ENCODE measurements at regions not wholly inside any gene's neighbourhood (a gene's known extent, or its start where the extent isn't known, plus 50 kb on each side); places are given as distances from the start of the nearest gene placed in this dataset.

- no peaks in the 10 kb centered on the region for H3K27me3 ChIP-seq (ENCODE audit: control insufficient read depth, insufficient read depth)
- H3K4me3 ChIP-seq (ENCODE audit: low read length), result no peak overlapping the region
- DNase-seq, result no peak
- 83% methylated on average over 2 of the region's 2 CpGs for WGBS
- H3K27ac ChIP-seq (ENCODE audit: low read length), result no peak overlapping the region
- peaks cover 2% of the 10 kb centered on the region for H3K4me1 ChIP-seq (ENCODE audit: control insufficient read depth, insufficient read depth, low read length)
- intact Hi-C loops (cut with DNase I), result no loop called here
- ATAC-seq, result no peak
- no peaks in the 10 kb centered on the region for H3K9me3 ChIP-seq (ENCODE audit: control insufficient read depth, low read length)
Measured at GRCh38 chr10:36591436-36591835, 534.0 kb upstream of the ANKRD30A start.

DNA sequence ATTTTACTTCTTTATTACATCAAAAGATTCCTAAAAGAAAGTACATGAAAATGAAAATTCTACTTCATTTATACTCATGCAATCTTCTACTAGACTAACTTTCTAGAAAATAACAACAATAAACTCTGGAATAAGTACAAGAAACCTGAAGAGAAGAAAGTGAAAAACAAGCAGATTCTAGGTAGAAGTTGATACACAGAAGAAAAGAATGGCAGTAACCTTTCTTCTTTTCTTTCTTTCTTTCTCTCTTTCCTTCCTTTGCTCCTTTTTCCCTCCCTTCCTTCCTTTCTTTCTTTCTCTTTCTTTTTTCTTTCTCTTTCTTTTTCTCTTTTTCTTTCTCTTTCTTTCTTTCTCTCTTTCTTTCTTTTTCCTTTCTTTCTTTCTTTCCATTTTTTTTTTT is 541.7 kb upstream of the ANKRD30A start:
- DNase-seq, result no peak
- no peak for ATAC-seq
- intact Hi-C loops (cut with DNase I), result no loop called here
- Histone ChIP-seq H3K27me3 (ENCODE audit: control insufficient read depth, insufficient read depth) (no peaks in the 10 kb centered on the region), H3K27ac (ENCODE audit: low read length) (no peak overlapping the region), H3K4me3 (ENCODE audit: low read length) (no peak overlapping the region), H3K9me3 (ENCODE audit: control insufficient read depth, low read length) (no peaks in the 10 kb centered on the region), H3K4me1 (ENCODE audit: control insufficient read depth, insufficient read depth, low read length) (no peaks in the 10 kb centered on the region)

DNA sequence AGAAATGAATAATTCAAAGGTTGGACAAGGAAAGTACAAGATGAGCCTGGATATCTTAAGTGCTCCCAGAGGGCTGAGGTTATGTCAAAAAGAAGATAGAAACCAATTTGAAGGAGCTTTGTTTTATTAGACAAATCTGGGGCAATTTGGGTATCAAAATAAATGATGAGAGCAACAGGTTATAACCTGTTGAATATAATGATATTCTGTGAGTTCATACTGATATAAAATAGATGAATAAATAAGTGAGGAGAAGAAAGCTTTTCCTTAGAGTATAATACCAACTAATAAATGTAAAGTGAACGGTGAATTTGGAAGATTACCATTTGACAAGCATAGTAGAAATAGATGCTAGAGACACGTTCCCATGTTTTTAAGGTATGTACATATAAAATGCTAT is 544.2 kb upstream of the ANKRD30A start:
- Histone ChIP-seq H3K27ac (ENCODE audit: low read length) (no peak overlapping the region), H3K4me1 (ENCODE audit: control insufficient read depth, insufficient read depth, low read length) (no peaks in the 10 kb centered on the region), H3K4me3 (ENCODE audit: low read length) (no peak overlapping the region), H3K27me3 (ENCODE audit: control insufficient read depth, insufficient read depth) (no peaks in the 10 kb centered on the region), H3K9me3 (ENCODE audit: control insufficient read depth, low read length) (no peaks in the 10 kb centered on the region)
- no peak for DNase-seq
- no peak for ATAC-seq
- intact Hi-C loops (cut with DNase I), result no loop called here
- 93% methylated on average over 2 of the region's 2 CpGs for WGBS

DNA sequence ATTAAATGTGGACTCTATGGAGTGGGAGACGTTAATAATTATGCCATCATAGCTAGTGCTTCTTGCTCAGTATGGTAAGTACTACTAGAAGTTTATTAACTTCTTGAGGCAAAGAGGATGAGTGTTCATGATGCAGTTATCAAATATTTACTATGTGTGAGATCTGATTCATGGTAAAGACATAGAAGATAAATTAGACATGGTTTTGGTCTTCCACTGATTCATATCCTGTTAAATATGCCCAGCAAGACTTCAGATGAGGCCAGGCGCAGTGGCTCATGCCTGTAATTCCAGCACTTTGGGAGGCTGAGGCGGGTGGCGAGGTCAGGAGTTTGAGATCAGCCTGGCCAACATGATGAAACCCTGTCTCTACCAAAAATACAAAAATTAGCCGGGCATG is 547.1 kb upstream of the ANKRD30A start:
- intact Hi-C loops (cut with DNase I), result no loop called here
- 97% methylated on average over 5 of the region's 5 CpGs for WGBS
- no peak for ATAC-seq
- DNase-seq, result no peak
- no peaks in the 10 kb centered on the region for H3K4me1 ChIP-seq (ENCODE audit: control insufficient read depth, insufficient read depth, low read length)
- H3K4me3 ChIP-seq (ENCODE audit: low read length), result no peak overlapping the region
- H3K27ac ChIP-seq (ENCODE audit: low read length), result no peak overlapping the region
- H3K27me3 ChIP-seq (ENCODE audit: control insufficient read depth, insufficient read depth), result no peaks in the 10 kb centered on the region
- H3K9me3 ChIP-seq (ENCODE audit: control insufficient read depth, low read length), result no peaks in the 10 kb centered on the region

DNA sequence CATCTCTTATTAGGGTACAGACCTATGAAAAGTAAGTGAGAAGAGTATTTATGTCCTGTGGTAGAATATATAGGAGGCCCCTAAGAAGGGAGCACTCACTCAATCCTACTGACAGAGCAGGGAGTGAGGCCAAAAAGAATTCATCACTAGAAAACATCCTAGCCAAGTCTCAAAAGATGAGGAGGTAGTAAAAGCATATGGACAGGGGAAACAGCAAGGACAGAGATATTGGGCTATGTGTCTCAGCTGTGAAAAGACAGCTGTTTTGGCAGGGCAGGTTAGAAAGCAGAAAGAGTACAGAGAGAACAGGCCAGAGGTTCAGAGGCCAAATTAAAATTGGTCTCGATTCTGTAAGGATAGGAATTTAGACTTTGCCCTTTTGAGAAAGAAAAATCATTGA is 548.3 kb upstream of the ANKRD30A start:
- no peaks in the 10 kb centered on the region for H3K27me3 ChIP-seq (ENCODE audit: control insufficient read depth, insufficient read depth)
- no peak for DNase-seq
- H3K9me3 ChIP-seq (ENCODE audit: control insufficient read depth, low read length), result no peaks in the 10 kb centered on the region
- no peak overlapping the region for H3K4me3 ChIP-seq (ENCODE audit: low read length)
- H3K27ac ChIP-seq (ENCODE audit: low read length), result no peak overlapping the region
- intact Hi-C loops (cut with DNase I), result no loop called here
- H3K4me1 ChIP-seq (ENCODE audit: control insufficient read depth, insufficient read depth, low read length), result no peaks in the 10 kb centered on the region
- 71% methylated on average over 1 of the region's 1 CpG for WGBS
- no peak for ATAC-seq

- DNase-seq, result no peak
- ATAC-seq, result no peak
Measured at GRCh38 chr10:36574207-36574606, 551.2 kb upstream of the ANKRD30A start.

GRCh38 chr10:36573246-36573645 is 552.2 kb upstream of the ANKRD30A start:
- no peaks in the 10 kb centered on the region for H3K9me3 ChIP-seq (ENCODE audit: control insufficient read depth, low read length)
- H3K4me1 ChIP-seq (ENCODE audit: control insufficient read depth, insufficient read depth, low read length), result no peaks in the 10 kb centered on the region
- no peak overlapping the region for H3K4me3 ChIP-seq (ENCODE audit: low read length)
- H3K27ac ChIP-seq (ENCODE audit: low read length), result no peak overlapping the region
- no peaks in the 10 kb centered on the region for H3K27me3 ChIP-seq (ENCODE audit: control insufficient read depth, insufficient read depth)
- no peak for ATAC-seq
- whole genome bisulfite sequencing, result 48% methylated on average over 2 of the region's 2 CpGs
- DNase-seq, result no peak
- intact Hi-C loops (cut with DNase I), result no loop called here

More at GRCh38 chr10:36574207-36574606, 551.2 kb upstream of the ANKRD30A start:
- H3K27me3 ChIP-seq (ENCODE audit: control insufficient read depth, insufficient read depth), result no peaks in the 10 kb centered on the region
- no peaks in the 10 kb centered on the region for H3K9me3 ChIP-seq (ENCODE audit: control insufficient read depth, low read length)
- H3K4me3 ChIP-seq (ENCODE audit: low read length), result no peak overlapping the region
- no peak overlapping the region for H3K27ac ChIP-seq (ENCODE audit: low read length)
- intact Hi-C loops (cut with DNase I), result no loop called here
- no peaks in the 10 kb centered on the region for H3K4me1 ChIP-seq (ENCODE audit: control insufficient read depth, insufficient read depth, low read length)

GRCh38 chr10:36564433-36564832 is 561.0 kb upstream of the ANKRD30A start:
- DNase-seq, result no peak
- ATAC-seq, result no peak
- Histone ChIP-seq H3K9me3 (ENCODE audit: control insufficient read depth, low read length) (no peaks in the 10 kb centered on the region), H3K4me3 (ENCODE audit: low read length) (no peak overlapping the region), H3K27ac (ENCODE audit: low read length) (no peak overlapping the region), H3K4me1 (ENCODE audit: control insufficient read depth, insufficient read depth, low read length) (no peaks in the 10 kb centered on the region), H3K27me3 (ENCODE audit: control insufficient read depth, insufficient read depth) (no peaks in the 10 kb centered on the region)
- WGBS, result 69% methylated on average over 4 of the region's 4 CpGs
- intact Hi-C loops (cut with DNase I), result no loop called here

- DNase-seq, result no peak
Measured at GRCh38 chr10:36559412-36560400, 565.7 kb upstream of the ANKRD30A start.

GRCh38 chr10:36556468-36556867 is 568.9 kb upstream of the ANKRD30A start:
- Histone ChIP-seq H3K4me3 (ENCODE audit: low read length) (no peak overlapping the region), H3K4me1 (ENCODE audit: control insufficient read depth, insufficient read depth, low read length) (no peaks in the 10 kb centered on the region), H3K9me3 (ENCODE audit: control insufficient read depth, low read length) (no peaks in the 10 kb centered on the region), H3K27me3 (ENCODE audit: control insufficient read depth, insufficient read depth) (no peaks in the 10 kb centered on the region), H3K27ac (ENCODE audit: low read length) (no peak overlapping the region)
- no peak for ATAC-seq
- no peak for DNase-seq
- intact Hi-C loops (cut with DNase I), result no loop called here
- whole genome bisulfite sequencing, result 70% methylated on average over 2 of the region's 2 CpGs

More at GRCh38 chr10:36559412-36560400, 565.7 kb upstream of the ANKRD30A start:
- ATAC-seq, result peak; percentile 62 to 76
- H3K27ac ChIP-seq (ENCODE audit: low read length), result no peak overlapping the region
- no peak overlapping the region for H3K4me3 ChIP-seq (ENCODE audit: low read length)
- WGBS, result 58% methylated on average over 8 of the region's 8 CpGs
- no peaks in the 10 kb centered on the region for H3K9me3 ChIP-seq (ENCODE audit: control insufficient read depth, low read length)
- no peaks in the 10 kb centered on the region for H3K27me3 ChIP-seq (ENCODE audit: control insufficient read depth, insufficient read depth)
- intact Hi-C loops (cut with DNase I), result no loop called here
- H3K4me1 ChIP-seq (ENCODE audit: control insufficient read depth, insufficient read depth, low read length), result no peaks in the 10 kb centered on the region

DNA sequence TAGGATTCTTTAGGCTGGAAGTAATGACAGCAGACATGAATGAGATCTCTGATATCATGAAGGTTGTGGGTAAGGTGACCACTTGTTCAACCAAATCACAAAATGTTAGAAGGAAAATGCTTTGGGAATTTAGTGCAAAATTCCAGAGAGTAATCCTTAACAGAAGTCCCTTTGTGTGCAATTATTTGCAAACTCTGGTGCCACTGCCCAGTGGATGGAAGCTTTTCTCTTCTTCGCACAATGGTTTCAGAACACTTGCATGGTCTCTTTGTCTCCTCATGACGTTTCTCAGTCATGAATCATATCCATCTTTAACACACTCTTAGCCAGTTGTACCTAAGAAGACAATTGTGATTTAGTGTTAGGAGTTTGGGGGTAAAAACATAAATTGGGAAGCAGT is 570.4 kb upstream of the ANKRD30A start:
- ATAC-seq, result no peak
- no peaks in the 10 kb centered on the region for H3K9me3 ChIP-seq (ENCODE audit: control insufficient read depth, low read length)
- intact Hi-C loops (cut with DNase I), result no loop called here
- no peaks in the 10 kb centered on the region for H3K4me1 ChIP-seq (ENCODE audit: control insufficient read depth, insufficient read depth, low read length)
- no peak for DNase-seq
- WGBS, result 68% methylated on average over 2 of the region's 2 CpGs
- no peaks in the 10 kb centered on the region for H3K27me3 ChIP-seq (ENCODE audit: control insufficient read depth, insufficient read depth)
- H3K27ac ChIP-seq (ENCODE audit: low read length), result no peak overlapping the region
- H3K4me3 ChIP-seq (ENCODE audit: low read length), result no peak overlapping the region
